Prostate gland (tissue), 2 donors: ENCODE measurements at regions not wholly inside any gene's neighbourhood (a gene's known extent, or its start where the extent isn't known, plus 50 kb on each side); places are given as distances from the start of the nearest gene placed in this dataset.
"Not testable (repeated sequence)": the region's sequence is repeated elsewhere in the genome, so short reads cannot be mapped to it uniquely, and the experiment has no call there.

ENCODE experiments used
- POLR2A ChIP-seq: fragments of 450-650 bp; IDR thresholded peaks from one replicate; pipeline ENCODE4 v1.6.1; 2016; ENCODE audit warnings: antibody characterized with exemption, mild to moderate bottlenecking
- POLR2AphosphoS5 ChIP-seq: sonication (generic); formaldehyde crosslinking; IDR thresholded peaks from one replicate; pipeline ENCODE4 v1.6.1; 2017; ENCODE audit warnings: antibody characterized with exemption
- TF ChIP-seq, protein P1 (sequence below), 4 experiments: fragments of 200-600 bp in 2 of 4; fragments of 450-650 bp in 2 of 4; sonication (generic) in 2 of 4; IDR thresholded peaks; 1 replicate in 3 of 4; 2 replicates in 1 of 4; pipeline ENCODE4 v1.5.1; 2016 to 2019; ENCODE audit warnings: antibody characterized with exemption in 4 of 4, mild to moderate bottlenecking in 2 of 4, moderate library complexity in 2 of 4

DNA sequence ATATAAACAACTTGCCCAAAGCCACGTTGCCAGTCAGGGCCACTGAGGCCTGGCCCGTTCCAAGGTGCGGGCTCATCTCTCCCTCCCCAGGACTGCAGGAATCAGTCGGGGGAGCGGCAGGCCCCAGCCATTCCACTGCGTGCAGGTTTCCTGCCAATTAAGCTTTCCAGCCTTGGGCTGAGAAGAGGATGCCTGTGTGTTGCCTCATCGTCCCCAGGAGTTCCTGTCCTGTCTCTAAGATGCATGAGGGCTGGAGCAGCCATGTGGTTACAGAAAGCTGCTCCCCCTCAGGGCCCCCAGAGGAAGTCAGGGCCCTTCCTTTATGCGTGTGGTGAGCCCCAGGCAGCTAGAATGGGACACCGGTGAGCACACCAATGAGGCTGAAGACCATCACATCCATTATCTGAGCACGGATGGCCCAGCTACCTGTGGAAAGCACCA lies 57.7 kb upstream of the METTL9 start:
- TF ChIP-seq, protein P1, sequence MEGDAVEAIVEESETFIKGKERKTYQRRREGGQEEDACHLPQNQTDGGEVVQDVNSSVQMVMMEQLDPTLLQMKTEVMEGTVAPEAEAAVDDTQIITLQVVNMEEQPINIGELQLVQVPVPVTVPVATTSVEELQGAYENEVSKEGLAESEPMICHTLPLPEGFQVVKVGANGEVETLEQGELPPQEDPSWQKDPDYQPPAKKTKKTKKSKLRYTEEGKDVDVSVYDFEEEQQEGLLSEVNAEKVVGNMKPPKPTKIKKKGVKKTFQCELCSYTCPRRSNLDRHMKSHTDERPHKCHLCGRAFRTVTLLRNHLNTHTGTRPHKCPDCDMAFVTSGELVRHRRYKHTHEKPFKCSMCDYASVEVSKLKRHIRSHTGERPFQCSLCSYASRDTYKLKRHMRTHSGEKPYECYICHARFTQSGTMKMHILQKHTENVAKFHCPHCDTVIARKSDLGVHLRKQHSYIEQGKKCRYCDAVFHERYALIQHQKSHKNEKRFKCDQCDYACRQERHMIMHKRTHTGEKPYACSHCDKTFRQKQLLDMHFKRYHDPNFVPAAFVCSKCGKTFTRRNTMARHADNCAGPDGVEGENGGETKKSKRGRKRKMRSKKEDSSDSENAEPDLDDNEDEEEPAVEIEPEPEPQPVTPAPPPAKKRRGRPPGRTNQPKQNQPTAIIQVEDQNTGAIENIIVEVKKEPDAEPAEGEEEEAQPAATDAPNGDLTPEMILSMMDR (IDR thresholded peaks at IDR 0.05), result not testable (repeated sequence)
- not testable (repeated sequence) for TF ChIP-seq POLR2AphosphoS5, POLR2A
